ENCODE measurements at regions not wholly inside any gene's neighbourhood (a gene's known extent, or its start where the extent isn't known, plus 50 kb on each side); places are given as distances from the start of the nearest gene placed in this dataset.

DNA sequence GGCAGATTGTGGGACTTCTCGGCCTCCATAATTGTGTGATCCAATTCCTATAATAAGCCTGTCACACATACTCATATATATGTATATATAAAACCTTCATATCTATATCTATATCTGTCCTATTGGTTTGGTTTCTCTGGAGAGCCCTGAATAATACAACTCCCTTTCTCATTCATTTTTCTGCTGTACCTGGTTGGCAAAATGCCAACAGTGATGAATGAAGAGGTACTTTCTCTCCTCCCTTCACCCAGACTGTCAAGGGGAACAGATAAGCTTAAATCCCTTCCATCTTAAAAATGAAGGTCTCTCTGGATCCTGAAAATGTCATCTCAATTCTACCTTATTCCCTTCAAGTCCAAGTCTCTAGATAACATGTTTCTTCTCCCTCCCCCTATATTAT lies 60.3 kb upstream of the FOXP2 start:
- H3K4me3 Mint-ChIP-seq, result no peak overlapping the region
- no peaks in the 10 kb centered on the region for H3K36me3 ChIP-seq (replicated peaks in 1 of 2; ENCODE audit: control insufficient read depth in 1 of 2, insufficient read depth in 2 of 2, low read length in 2 of 2)
- intact Hi-C loops (cut with micrococcal nuclease), result no loop called here
- no peak overlapping the region for H3K27ac ChIP-seq (ENCODE audit: low read depth in 1 of 2, low read length in 2 of 2)
- H3K36me3 Mint-ChIP-seq, result no peaks in the 10 kb centered on the region
- no peaks in the 10 kb centered on the region for H3K27me3 ChIP-seq (ENCODE audit: control insufficient read depth in 2 of 2, insufficient read depth in 2 of 2, low read length in 2 of 2)
- no peaks in the 10 kb centered on the region for H3K4me1 ChIP-seq (ENCODE audit: control insufficient read depth in 1 of 2, insufficient read depth in 2 of 2, low read length in 2 of 2)
- TF ChIP-seq, protein P1, sequence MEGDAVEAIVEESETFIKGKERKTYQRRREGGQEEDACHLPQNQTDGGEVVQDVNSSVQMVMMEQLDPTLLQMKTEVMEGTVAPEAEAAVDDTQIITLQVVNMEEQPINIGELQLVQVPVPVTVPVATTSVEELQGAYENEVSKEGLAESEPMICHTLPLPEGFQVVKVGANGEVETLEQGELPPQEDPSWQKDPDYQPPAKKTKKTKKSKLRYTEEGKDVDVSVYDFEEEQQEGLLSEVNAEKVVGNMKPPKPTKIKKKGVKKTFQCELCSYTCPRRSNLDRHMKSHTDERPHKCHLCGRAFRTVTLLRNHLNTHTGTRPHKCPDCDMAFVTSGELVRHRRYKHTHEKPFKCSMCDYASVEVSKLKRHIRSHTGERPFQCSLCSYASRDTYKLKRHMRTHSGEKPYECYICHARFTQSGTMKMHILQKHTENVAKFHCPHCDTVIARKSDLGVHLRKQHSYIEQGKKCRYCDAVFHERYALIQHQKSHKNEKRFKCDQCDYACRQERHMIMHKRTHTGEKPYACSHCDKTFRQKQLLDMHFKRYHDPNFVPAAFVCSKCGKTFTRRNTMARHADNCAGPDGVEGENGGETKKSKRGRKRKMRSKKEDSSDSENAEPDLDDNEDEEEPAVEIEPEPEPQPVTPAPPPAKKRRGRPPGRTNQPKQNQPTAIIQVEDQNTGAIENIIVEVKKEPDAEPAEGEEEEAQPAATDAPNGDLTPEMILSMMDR (IDR thresholded peaks at IDR 0.05), result no peak
- H3K27me3 Mint-ChIP-seq (ENCODE audit: low read depth in 3 of 3), result no peaks in the 10 kb centered on the region
- no peak for DNase-seq
- H3K4me2 ChIP-seq (replicated peaks; ENCODE audit: extremely low read depth, low read length, poor library complexity, severe bottlenecking), result no peak overlapping the region
- no peak overlapping the region for H3K27ac Mint-ChIP-seq
- no peaks in the 10 kb centered on the region for H4K20me1 ChIP-seq (ENCODE audit: insufficient read depth, low read length)
- peaks cover 0 to 3% (median 0%) of the 10 kb centered on the region in 7 donors for H3K9me3 Mint-ChIP-seq
- H2AFZ ChIP-seq (ENCODE audit: insufficient read depth, low read depth, low read length, poor library complexity, severe bottlenecking), result no peak overlapping the region
- no peak overlapping the region for H3K4me3 ChIP-seq (replicated peaks in 1 of 3; ENCODE audit: low read depth in 2 of 3, low read length in 3 of 3)
- H3K79me2 ChIP-seq (ENCODE audit: insufficient read depth, low read length), result no peaks in the 10 kb centered on the region
- peaks cover 0 to 3% of the 10 kb centered on the region in 2 donors for H3K9me3 ChIP-seq (replicated peaks in 1 of 2; ENCODE audit: control insufficient read depth in 1 of 2, insufficient read depth in 1 of 2, low read length in 2 of 2)
- no CpG with 5 or more reads among the region's 1 CpG for WGBS (ENCODE audit: insufficient coverage)
- H3K4me1 Mint-ChIP-seq, result no peaks in the 10 kb centered on the region
- H3K9ac ChIP-seq (ENCODE audit: insufficient read depth, low read length, poor library complexity, severe bottlenecking), result no peak overlapping the region

DNA sequence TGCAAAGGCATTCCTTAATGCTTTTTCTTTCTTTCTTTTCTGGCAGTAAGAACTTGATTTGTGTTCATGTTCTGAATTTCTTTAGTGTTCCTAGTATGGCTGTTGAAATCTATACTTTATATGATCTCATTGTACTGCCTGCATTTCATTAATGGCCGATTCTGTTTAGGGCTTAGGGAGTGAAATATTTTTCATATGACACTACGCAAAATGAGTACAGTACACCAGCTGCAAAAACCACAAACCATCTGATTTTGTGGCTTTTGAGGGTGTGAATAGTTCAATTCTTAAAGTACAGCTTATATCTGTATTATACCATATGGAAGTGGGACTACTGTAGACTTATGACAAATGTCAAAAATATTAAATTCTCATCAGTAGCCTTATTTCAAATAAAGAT lies 69.1 kb upstream of the FOXP2 start:
- WGBS (ENCODE audit: insufficient coverage), result no CpG with 5 or more reads among the region's 2 CpGs
- Histone ChIP-seq H3K9me3 (replicated peaks in 1 of 2; ENCODE audit: control insufficient read depth in 1 of 2, insufficient read depth in 1 of 2, low read length in 2 of 2) (no peaks in the 10 kb centered on the region), H3K79me2 (ENCODE audit: insufficient read depth, low read length) (no peaks in the 10 kb centered on the region), H2AFZ (ENCODE audit: insufficient read depth, low read depth, low read length, poor library complexity, severe bottlenecking) (no peak overlapping the region), H3K4me1 (ENCODE audit: control insufficient read depth in 1 of 2, insufficient read depth in 2 of 2, low read length in 2 of 2) (no peaks in the 10 kb centered on the region), H3K4me3 (replicated peaks in 1 of 3; ENCODE audit: low read depth in 2 of 3, low read length in 3 of 3) (no peak overlapping the region), H3K36me3 (replicated peaks in 1 of 2; ENCODE audit: control insufficient read depth in 1 of 2, insufficient read depth in 2 of 2, low read length in 2 of 2) (no peaks in the 10 kb centered on the region), H4K20me1 (ENCODE audit: insufficient read depth, low read length) (no peaks in the 10 kb centered on the region), H3K27me3 (ENCODE audit: control insufficient read depth in 2 of 2, insufficient read depth in 2 of 2, low read length in 2 of 2) (no peaks in the 10 kb centered on the region), H3K4me2 (replicated peaks; ENCODE audit: extremely low read depth, low read length, poor library complexity, severe bottlenecking) (no peak overlapping the region), H3K27ac (ENCODE audit: low read depth in 1 of 2, low read length in 2 of 2) (no peak overlapping the region), H3K9ac (ENCODE audit: insufficient read depth, low read length, poor library complexity, severe bottlenecking) (no peak overlapping the region)
- no peak overlapping the region for H3K4me3 Mint-ChIP-seq
- H3K27me3 Mint-ChIP-seq (ENCODE audit: low read depth in 3 of 3), result no peaks in the 10 kb centered on the region
- TF ChIP-seq, protein P1 (IDR thresholded peaks at IDR 0.05), result no peak
- H3K27ac Mint-ChIP-seq, result no peak overlapping the region
- H3K9me3 Mint-ChIP-seq, result no peaks in the 10 kb centered on the region
- intact Hi-C loops (cut with micrococcal nuclease), result no loop called here
- no peaks in the 10 kb centered on the region for H3K4me1 Mint-ChIP-seq
- no peak for DNase-seq
- no peaks in the 10 kb centered on the region for H3K36me3 Mint-ChIP-seq
